ENCODE measurements at regions not wholly inside any gene's neighbourhood (a gene's known extent, or its start where the extent isn't known, plus 50 kb on each side); places are given as distances from the start of the nearest gene placed in this dataset.

DNA sequence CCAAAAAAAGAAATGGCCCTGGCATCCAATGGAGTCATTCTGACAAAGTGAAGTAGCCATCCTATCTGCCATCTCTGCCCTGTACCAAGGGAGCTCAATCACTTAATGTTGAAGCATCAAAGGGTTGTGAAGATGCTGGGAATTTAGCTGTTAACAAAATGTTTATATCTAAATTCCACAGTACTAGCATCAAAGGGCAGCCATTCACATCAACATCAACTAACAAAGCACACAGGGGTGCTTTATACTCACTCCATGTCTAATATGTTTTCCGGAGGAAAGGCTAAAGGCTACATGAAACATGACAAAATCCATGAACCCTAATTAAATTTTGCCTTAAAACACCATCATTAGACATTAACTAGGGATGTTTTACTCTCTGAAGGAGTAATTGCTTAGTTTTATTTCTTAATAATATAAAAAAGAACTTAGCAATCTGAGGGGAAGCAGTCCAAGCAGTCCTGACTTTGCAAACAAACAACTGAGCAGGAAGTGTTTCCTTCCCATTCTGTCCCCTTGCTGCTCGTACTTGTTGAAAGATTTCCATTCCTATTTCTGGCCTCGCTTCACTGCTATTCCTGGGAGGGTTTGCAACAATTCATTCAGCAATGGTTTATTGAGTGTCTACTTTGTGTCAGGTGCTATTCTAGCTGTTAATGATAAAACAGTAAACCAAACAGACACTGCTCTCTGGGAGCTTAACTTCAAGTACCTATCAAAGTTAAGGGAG, 208.6 kb upstream of the SLC7A11 start:
- TF ChIP-seq POLR2A (IDR thresholded peaks at IDR 0.05; ENCODE audit: low read depth, low read length) (no peak), POLR2AphosphoS5 (IDR thresholded peaks at IDR 0.05; ENCODE audit: low read depth, low read length) (no peak), POU2F2 (IDR thresholded peaks at IDR 0.05; ENCODE audit: low read depth, low read length) (no peak)

Measured in GM12891 (cell line).